ENCODE measurements at regions not wholly inside any gene's neighbourhood (a gene's known extent, or its start where the extent isn't known, plus 50 kb on each side); places are given as distances from the start of the nearest gene placed in this dataset.

GRCh38 chr9:93818827-93819472, 136.2 kb downstream of the BARX1 start:
- TF ChIP-seq, protein P1, sequence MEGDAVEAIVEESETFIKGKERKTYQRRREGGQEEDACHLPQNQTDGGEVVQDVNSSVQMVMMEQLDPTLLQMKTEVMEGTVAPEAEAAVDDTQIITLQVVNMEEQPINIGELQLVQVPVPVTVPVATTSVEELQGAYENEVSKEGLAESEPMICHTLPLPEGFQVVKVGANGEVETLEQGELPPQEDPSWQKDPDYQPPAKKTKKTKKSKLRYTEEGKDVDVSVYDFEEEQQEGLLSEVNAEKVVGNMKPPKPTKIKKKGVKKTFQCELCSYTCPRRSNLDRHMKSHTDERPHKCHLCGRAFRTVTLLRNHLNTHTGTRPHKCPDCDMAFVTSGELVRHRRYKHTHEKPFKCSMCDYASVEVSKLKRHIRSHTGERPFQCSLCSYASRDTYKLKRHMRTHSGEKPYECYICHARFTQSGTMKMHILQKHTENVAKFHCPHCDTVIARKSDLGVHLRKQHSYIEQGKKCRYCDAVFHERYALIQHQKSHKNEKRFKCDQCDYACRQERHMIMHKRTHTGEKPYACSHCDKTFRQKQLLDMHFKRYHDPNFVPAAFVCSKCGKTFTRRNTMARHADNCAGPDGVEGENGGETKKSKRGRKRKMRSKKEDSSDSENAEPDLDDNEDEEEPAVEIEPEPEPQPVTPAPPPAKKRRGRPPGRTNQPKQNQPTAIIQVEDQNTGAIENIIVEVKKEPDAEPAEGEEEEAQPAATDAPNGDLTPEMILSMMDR (IDR thresholded peaks at IDR 0.05; ENCODE audit: low read length, missing control alignments): no peak
- no peak for DNase-seq (ENCODE audit: low read depth)

GRCh38 chr9:93818237-93818636, 136.9 kb downstream of the BARX1 start:
- TF ChIP-seq, protein P1 (IDR thresholded peaks at IDR 0.05; ENCODE audit: low read length, missing control alignments): no peak
- no peak overlapping the region for H3K4me3 ChIP-seq (replicated peaks; ENCODE audit: low read depth, low read length)
- no peak for DNase-seq (ENCODE audit: low read depth)

More at GRCh38 chr9:93818827-93819472, 136.2 kb downstream of the BARX1 start:
- no peak overlapping the region for H3K4me3 ChIP-seq (replicated peaks; ENCODE audit: low read depth, low read length)

DNA sequence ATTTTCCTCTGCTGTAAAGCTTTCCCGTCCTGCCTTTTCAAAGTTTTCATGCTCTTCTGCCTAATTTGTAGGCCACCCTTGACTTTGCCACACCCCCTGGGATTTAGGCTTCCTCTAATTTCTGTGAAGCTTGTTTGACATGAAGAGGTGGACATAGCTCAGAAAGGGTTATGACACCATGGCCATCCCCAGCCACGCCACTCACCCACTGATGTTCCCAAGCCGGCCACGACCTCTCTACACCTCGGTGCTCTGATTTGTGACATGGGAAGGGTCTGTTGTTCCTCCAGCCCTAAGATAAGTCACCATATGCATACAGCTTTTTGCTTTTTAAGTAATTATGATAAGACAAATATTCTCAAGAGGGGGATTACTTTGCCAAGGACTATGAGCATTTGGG, 139.5 kb downstream of the BARX1 start:
- no peak overlapping the region for H3K4me3 ChIP-seq (replicated peaks; ENCODE audit: low read depth, low read length)

GRCh38 chr9:93815135-93815534, 140.0 kb downstream of the BARX1 start:
- DNase-seq (ENCODE audit: low read depth): no peak
- H3K4me3 ChIP-seq (replicated peaks; ENCODE audit: low read depth, low read length): no peak overlapping the region
- TF ChIP-seq, protein P1 (IDR thresholded peaks at IDR 0.05; ENCODE audit: low read length, missing control alignments): no peak

More for the DNA sequence above, 139.5 kb downstream of the BARX1 start:
- TF ChIP-seq, protein P1 (IDR thresholded peaks at IDR 0.05; ENCODE audit: low read length, missing control alignments): no peak
- DNase-seq (ENCODE audit: low read depth): no peak

DNA sequence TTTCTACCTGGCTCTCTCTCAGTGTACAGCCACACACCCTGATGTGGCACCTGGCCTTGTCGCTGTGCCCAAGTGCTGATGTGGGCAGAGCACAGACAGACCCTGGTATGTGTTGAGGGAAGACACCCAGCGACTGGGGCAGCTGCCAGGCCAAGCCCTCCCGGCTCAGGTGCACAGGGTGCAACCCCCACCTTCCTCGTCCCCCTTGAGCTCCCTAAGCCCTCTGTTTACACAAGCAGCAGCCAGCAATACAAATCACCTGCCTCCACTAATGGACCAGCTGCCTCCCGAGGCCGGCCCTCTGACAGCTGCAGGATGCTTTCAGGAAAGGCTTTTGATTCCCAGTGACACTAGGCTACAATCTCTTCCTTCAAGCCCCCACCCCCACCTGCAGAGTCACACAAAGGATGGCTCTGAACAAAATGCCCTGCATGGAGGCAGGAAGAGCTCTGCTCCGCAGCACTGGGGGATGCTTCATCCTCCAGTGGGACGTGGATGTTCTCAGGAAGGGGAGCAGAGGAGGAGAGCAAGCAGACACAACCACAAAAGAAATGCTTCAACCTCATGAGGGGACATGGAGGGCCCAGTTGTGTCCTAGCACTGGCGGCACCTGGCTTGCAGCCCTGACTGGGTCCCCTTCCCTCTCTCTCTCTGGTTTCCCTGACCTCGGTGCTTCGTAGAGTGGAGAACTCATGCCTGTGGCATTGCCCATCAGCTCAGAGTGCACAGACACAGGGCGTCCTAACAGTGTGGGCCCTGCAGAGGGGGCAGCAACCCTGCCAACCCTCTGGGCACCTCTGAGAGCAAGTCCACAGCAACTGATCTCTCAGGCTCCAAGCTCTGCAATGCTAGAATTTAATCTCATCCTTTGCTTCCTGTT, 140.8 kb downstream of the BARX1 start:
- DNase-seq (ENCODE audit: low read depth): no peak
- TF ChIP-seq, protein P1 (IDR thresholded peaks at IDR 0.05; ENCODE audit: low read length, missing control alignments): no peak
- H3K4me3 ChIP-seq (replicated peaks; ENCODE audit: low read depth, low read length): no peak overlapping the region

DNA sequence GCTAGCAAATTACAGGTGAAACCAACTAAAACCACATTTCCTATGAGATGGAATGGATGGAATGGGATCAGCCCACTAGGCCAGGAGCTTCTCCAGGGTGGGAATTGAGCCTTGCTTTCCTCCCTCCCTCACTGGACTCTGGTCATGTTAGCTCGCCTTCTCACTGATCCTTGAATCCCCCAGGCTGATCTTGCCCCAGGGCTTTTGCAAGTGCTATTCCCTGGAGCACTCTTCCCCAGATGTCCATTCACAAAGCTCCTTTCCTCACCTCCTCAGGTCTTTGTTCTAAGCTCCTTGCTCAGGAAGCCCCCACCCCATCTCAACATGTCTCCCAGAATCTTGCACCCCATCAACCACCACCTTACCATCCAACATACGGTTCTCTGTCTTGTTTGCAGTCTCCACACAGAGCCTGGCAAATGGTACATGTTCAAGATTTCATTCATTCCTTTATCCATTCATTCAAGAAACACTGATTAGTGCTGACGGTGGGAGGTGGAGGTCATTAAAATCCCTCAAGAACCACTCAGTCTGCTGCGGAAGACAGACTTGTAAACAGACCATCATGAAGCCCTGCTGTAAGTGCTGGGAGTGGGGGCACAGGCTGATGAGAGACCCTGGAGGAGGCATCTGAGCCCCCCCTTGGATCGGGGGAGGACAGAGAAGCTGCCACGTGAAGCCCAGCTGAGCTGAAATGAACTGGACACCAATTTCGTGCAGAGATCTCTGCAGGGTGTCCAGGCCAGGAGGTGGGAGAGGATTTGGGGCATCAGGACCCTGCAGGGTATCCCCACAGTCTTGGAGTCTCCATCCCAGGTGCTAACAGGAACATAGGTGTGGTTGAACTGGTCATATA, 141.7 kb downstream of the BARX1 start:
- H3K4me3 ChIP-seq (replicated peaks; ENCODE audit: low read depth, low read length): no peak overlapping the region
- no peak for DNase-seq (ENCODE audit: low read depth)
- TF ChIP-seq, protein P1 (IDR thresholded peaks at IDR 0.05; ENCODE audit: low read length, missing control alignments): no peak
